OCI-LY7 (cell line): ENCODE measurements at regions not wholly inside any gene's neighbourhood (a gene's known extent, or its start where the extent isn't known, plus 50 kb on each side); places are given as distances from the start of the nearest gene placed in this dataset.

Source experiments
- BruUV-seq: library from RNA; stranded (reverse); fragments of 400-500 nt; replicated peaks from 2 replicates; lab custom pipeline; 2021; lab: Mats Ljungman, UMichigan
- CTCF ChIA-PET: fragments of 300-600 bp; sonication (Branson Sonifier 250); formaldehyde crosslinking; loops from one replicate; lab custom pipeline; 2022; ENCODE audit warnings: antibody characterized with exemption; ENCODE audit not compliant: unreplicated experiment; lab: Charles Lee
- POLR2A ChIA-PET: fragments of 300-600 bp; sonication (Branson Sonifier 250); formaldehyde crosslinking; loops from one replicate; lab custom pipeline; 2022; ENCODE audit warnings: antibody characterized with exemption; lab: Charles Lee
- DNase-seq: peaks from one replicate; pipeline ENCODE4 v3.0.0-alpha.2; 2015; ENCODE audit warnings: low spot score
- H2AFZ ChIP-seq: fragments of 200-600 bp; sonication (generic), shearing (Covaris generic); 2 replicates; pipeline ENCODE4 v1.6.1; 2014; ENCODE audit warnings: mild to moderate bottlenecking, antibody characterized with exemption, low read length, moderate library complexity
- H3K27ac ChIP-seq: fragments of 200-600 bp; sonication (generic); 2 replicates; pipeline ENCODE4 v1.5.1; 2014; ENCODE audit warnings: mixed run types, low read depth, mild to moderate bottlenecking, moderate library complexity, low read length, inconsistent platforms; ENCODE audit not compliant: poor library complexity, severe bottlenecking
- H3K36me3 ChIP-seq: fragments of 200-600 bp; sonication (generic); 2 replicates; pipeline ENCODE4 v1.6.1; 2014; ENCODE audit warnings: mild to moderate bottlenecking, antibody characterized with exemption, low read length, moderate library complexity, mixed read lengths; ENCODE audit not compliant: insufficient read depth
- H3K4me1 ChIP-seq: fragments of 200-600 bp; sonication (generic); 2 replicates; pipeline ENCODE4 v1.5.1; 2014; ENCODE audit warnings: mild to moderate bottlenecking, low read length; ENCODE audit not compliant: insufficient read depth, poor library complexity, severe bottlenecking
- H3K4me2 ChIP-seq: fragments of 200-600 bp; sonication (generic); 2 replicates; pipeline ENCODE4 v1.6.1; 2014; ENCODE audit warnings: mild to moderate bottlenecking, low read length
- H3K4me3 ChIP-seq: fragments of 200-600 bp; sonication (generic); 2 replicates; pipeline ENCODE4 v1.5.1; 2014; ENCODE audit warnings: mild to moderate bottlenecking, low read depth, low read length; ENCODE audit not compliant: poor library complexity, severe bottlenecking
- H3K79me2 ChIP-seq: fragments of 200-600 bp; sonication (generic); 2 replicates; pipeline ENCODE4 v1.6.1; 2016; ENCODE audit warnings: low read depth, mild to moderate bottlenecking, low read length, moderate library complexity, mixed read lengths; ENCODE audit not compliant: insufficient read depth
- H3K9me2 ChIP-seq: fragments of 200-600 bp; sonication (generic); 2 replicates; pipeline ENCODE4 v1.6.1; 2016; ENCODE audit warnings: mild to moderate bottlenecking, low read length, mixed read lengths; ENCODE audit not compliant: insufficient read depth
- H3K9me3 ChIP-seq: fragments of 200-600 bp; sonication (generic); 2 replicates; pipeline ENCODE4 v1.6.1; 2014; ENCODE audit warnings: mild to moderate bottlenecking, mixed run types, low read length, mixed read lengths
- H4K20me1 ChIP-seq: fragments of 200-600 bp; sonication (generic); 2 replicates; pipeline ENCODE4 v1.6.1; 2014; ENCODE audit warnings: mild to moderate bottlenecking, antibody characterized with exemption, low read length, moderate library complexity, mixed read lengths; ENCODE audit not compliant: insufficient read depth
- EZH2phosphoT487 ChIP-seq: fragments of 200-600 bp; sonication (generic); IDR thresholded peaks from 2 replicates; pipeline ENCODE4 v1.6.1; 2018; ENCODE audit warnings: low read depth, borderline replicate concordance, mild to moderate bottlenecking, mixed run types, antibody characterized with exemption, low read length, moderate library complexity, mixed read lengths
- intact Hi-C: fragments of 100-400 bp; cut with micrococcal nuclease; formaldehyde crosslinking; loops from one replicate; pipeline ENCODE4 v1.10.0; 2022; ENCODE audit not compliant: unreplicated experiment
- TF ChIP-seq, protein P1 (sequence below): fragments of 200-600 bp; sonication (generic); conservative IDR thresholded peaks from 2 replicates; pipeline ENCODE4 v1.5.1; 2014; ENCODE audit warnings: mild to moderate bottlenecking, antibody characterized with exemption, low read length, moderate library complexity, mixed read lengths

DNA sequence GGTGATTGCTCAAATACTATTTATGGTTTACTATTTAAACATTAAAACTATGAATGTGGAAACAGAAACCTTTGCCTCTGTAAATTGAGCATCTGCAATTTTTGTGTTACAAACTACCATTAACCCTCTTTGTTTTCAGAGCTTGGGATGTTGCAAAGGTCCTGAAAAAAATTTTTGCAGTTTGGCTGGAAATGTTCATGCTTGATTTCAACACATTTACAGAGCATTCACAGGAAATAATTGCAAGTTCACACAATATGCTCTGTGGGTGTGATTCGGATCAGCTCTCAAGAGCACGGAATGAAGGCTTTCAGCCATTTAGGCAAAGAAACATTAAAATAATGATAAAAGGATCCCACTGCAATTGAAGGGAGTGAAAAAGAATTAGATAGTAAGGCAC lies 232.9 kb downstream of the ATP23 start:
- no peak for TF ChIP-seq EZH2phosphoT487
- TF ChIP-seq, protein P1, sequence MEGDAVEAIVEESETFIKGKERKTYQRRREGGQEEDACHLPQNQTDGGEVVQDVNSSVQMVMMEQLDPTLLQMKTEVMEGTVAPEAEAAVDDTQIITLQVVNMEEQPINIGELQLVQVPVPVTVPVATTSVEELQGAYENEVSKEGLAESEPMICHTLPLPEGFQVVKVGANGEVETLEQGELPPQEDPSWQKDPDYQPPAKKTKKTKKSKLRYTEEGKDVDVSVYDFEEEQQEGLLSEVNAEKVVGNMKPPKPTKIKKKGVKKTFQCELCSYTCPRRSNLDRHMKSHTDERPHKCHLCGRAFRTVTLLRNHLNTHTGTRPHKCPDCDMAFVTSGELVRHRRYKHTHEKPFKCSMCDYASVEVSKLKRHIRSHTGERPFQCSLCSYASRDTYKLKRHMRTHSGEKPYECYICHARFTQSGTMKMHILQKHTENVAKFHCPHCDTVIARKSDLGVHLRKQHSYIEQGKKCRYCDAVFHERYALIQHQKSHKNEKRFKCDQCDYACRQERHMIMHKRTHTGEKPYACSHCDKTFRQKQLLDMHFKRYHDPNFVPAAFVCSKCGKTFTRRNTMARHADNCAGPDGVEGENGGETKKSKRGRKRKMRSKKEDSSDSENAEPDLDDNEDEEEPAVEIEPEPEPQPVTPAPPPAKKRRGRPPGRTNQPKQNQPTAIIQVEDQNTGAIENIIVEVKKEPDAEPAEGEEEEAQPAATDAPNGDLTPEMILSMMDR: no peak
- Histone ChIP-seq H4K20me1 (no peaks in the 10 kb centered on the region), H3K4me1 (no peaks in the 10 kb centered on the region), H3K9me3 (no peaks in the 10 kb centered on the region), H2AFZ (no peak overlapping the region), H3K79me2 (no peaks in the 10 kb centered on the region), H3K4me2 (no peak overlapping the region), H3K36me3 (no peaks in the 10 kb centered on the region), H3K27ac (no peak overlapping the region), H3K4me3 (no peak overlapping the region), H3K9me2 (no peaks in the 10 kb centered on the region)
- CTCF ChIA-PET: no interaction called here
- POLR2A ChIA-PET: no interaction called here
- no TSS peak for BruUV-seq
- DNase-seq: no peak
- intact Hi-C loops: no loop called here

DNA sequence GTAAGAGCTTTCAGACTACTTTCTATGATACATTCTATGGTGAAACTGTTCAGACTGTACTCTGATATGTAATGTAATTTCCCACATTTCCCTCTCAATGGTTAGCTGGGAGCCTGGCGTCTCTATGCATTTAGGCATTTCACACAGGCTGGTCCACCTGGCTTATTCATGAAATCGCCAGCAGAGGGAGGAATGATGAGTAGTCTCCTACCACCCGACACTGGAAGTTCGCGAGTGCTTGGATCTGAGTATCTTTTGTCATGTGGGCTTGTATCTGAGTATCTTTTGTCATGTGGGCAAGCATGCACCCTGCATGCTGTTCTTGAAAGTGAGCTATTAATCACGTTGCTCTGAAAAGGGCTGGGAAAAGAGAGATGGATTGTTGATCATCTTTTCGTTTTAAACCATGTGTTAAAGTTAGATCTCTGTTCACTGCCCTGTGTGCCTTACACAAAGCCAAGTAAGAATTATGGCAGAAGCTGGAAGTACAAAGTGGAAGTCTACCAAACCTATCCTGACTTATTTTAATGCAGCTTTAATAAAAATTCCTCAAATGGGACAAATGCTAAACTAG lies 235.0 kb downstream of the ATP23 start:
- Histone ChIP-seq H3K4me2 (no peak overlapping the region), H3K4me3 (no peak overlapping the region)

DNA sequence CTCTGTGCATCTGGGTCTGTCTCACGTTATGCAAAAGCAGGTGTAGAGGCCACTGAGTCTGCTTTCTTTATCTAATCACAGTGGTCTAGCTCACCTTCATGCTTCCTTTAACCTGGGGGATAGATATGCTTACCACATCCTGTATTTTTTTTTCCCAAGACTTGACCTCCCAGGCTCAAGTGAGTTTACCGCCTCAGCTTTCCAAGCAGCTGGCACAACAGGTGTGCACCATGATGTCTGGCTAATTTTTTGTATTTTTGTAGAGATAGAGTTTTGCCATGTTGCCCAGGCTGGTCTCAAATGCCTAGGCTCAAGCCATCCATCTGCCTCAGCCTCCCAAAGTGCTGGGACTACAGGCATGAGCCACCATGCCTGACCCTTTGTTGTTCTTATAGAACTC lies 236.0 kb downstream of the ATP23 start:
- Histone ChIP-seq H3K9me3 (no peaks in the 10 kb centered on the region), H3K4me3 (no peak overlapping the region), H3K4me1 (no peaks in the 10 kb centered on the region), H3K4me2 (no peak overlapping the region), H3K36me3 (no peaks in the 10 kb centered on the region), H3K79me2 (no peaks in the 10 kb centered on the region), H4K20me1 (no peaks in the 10 kb centered on the region), H3K9me2 (no peaks in the 10 kb centered on the region), H3K27ac (no peak overlapping the region), H2AFZ (no peak overlapping the region)
- CTCF ChIA-PET: no interaction called here
- intact Hi-C loops: no loop called here
- no peak for TF ChIP-seq EZH2phosphoT487
- TF ChIP-seq, protein P1: no peak
- BruUV-seq: no TSS peak
- no peak for DNase-seq
- POLR2A ChIA-PET: no interaction called here

More for the DNA sequence above, 235.0 kb downstream of the ATP23 start:
- H3K36me3 ChIP-seq: no peaks in the 10 kb centered on the region
- H2AFZ ChIP-seq: no peak overlapping the region
- DNase-seq: peak; percentile 11
- no TSS peak for BruUV-seq
- POLR2A ChIA-PET: interaction anchor here (0.5 to 0.6 kb wide), 2 partner anchors 27 to 177 kb away, joined by 3 read pairs; no protein-coding TSS in a partner anchor
- no peak overlapping the region for H3K27ac ChIP-seq
- intact Hi-C loops: no loop called here
- H3K79me2 ChIP-seq: no peaks in the 10 kb centered on the region
- no peaks in the 10 kb centered on the region for H3K9me3 ChIP-seq
- H3K9me2 ChIP-seq: no peaks in the 10 kb centered on the region
- no peaks in the 10 kb centered on the region for H4K20me1 ChIP-seq
- CTCF ChIA-PET: no interaction called here
- TF ChIP-seq EZH2phosphoT487: no peak
- TF ChIP-seq, protein P1: peak; percentile 60
- no peaks in the 10 kb centered on the region for H3K4me1 ChIP-seq
